HG03571 (cell line): ENCODE measurements at regions not wholly inside any gene's neighbourhood (a gene's known extent, or its start where the extent isn't known, plus 50 kb on each side); places are given as distances from the start of the nearest gene placed in this dataset.
"Not testable (repeated sequence)": the region's sequence is repeated elsewhere in the genome, so short reads cannot be mapped to it uniquely, and the experiment has no call there.

Experiments used
- ATAC-seq: cut with Tn5 transposase; IDR thresholded peaks from one replicate; pipeline ENCODE4 v1.9.1; 2021; ENCODE audit not compliant: unreplicated experiment

GRCh38 chr2:194870974-194871535 is 786.0 kb upstream of the SLC39A10 start:
- ATAC-seq, result no peak

- ATAC-seq, result peak; percentile 50
Measured at GRCh38 chr2:194867328-194867727, 789.7 kb upstream of the SLC39A10 start.

- ATAC-seq, result no peak
Measured at GRCh38 chr2:194854941-194855340, 802.1 kb upstream of the SLC39A10 start.

GRCh38 chr2:194842871-194843270 is 814.2 kb upstream of the SLC39A10 start:
- no peak for ATAC-seq

- not testable (repeated sequence) for ATAC-seq
Measured at GRCh38 chr2:194834371-194834770, 822.7 kb upstream of the SLC39A10 start.

- no peak for ATAC-seq
Measured at GRCh38 chr2:194826241-194826640, 830.8 kb upstream of the SLC39A10 start.

- ATAC-seq, result no peak
Measured at GRCh38 chr2:194824450-194824849, 832.6 kb upstream of the SLC39A10 start.

- ATAC-seq, result no peak
Measured at GRCh38 chr2:194822657-194823056, 834.4 kb upstream of the SLC39A10 start.

- ATAC-seq, result no peak
Measured at GRCh38 chr2:194822097-194822496, 834.9 kb upstream of the SLC39A10 start.

- ATAC-seq, result no peak
Measured at GRCh38 chr2:194819367-194819766, 837.7 kb upstream of the SLC39A10 start.

- ATAC-seq, result no peak
Measured at GRCh38 chr2:194815475-194815874, 841.6 kb upstream of the SLC39A10 start.

- no peak for ATAC-seq
Measured at GRCh38 chr2:194802589-194802988, 854.4 kb upstream of the SLC39A10 start.

GRCh38 chr2:194787071-194787470 is 870.0 kb upstream of the SLC39A10 start:
- not testable (repeated sequence) for ATAC-seq

- not testable (repeated sequence) for ATAC-seq
Measured at GRCh38 chr2:194771394-194771793, 885.6 kb upstream of the SLC39A10 start.

GRCh38 chr2:194769030-194769429 is 888.0 kb upstream of the SLC39A10 start:
- ATAC-seq, result no peak

- ATAC-seq, result no peak
Measured at GRCh38 chr2:194765723-194766122, 891.3 kb upstream of the SLC39A10 start.

GRCh38 chr2:194750926-194751325 is 906.1 kb upstream of the SLC39A10 start:
- no peak for ATAC-seq

- ATAC-seq, result no peak
Measured at GRCh38 chr2:194745557-194746146, 911.4 kb upstream of the SLC39A10 start.

GRCh38 chr2:194742706-194743105 is 914.3 kb upstream of the SLC39A10 start:
- ATAC-seq, result no peak

GRCh38 chr2:194739217-194739616 is 917.8 kb upstream of the SLC39A10 start:
- no peak for ATAC-seq

GRCh38 chr2:194735837-194736542 is 921.0 kb upstream of the SLC39A10 start:
- no peak for ATAC-seq

GRCh38 chr2:194730266-194730665 is 926.8 kb upstream of the SLC39A10 start:
- no peak for ATAC-seq
